HEK293T (cell line): ENCODE measurements at regions not wholly inside any gene's neighbourhood (a gene's known extent, or its start where the extent isn't known, plus 50 kb on each side); places are given as distances from the start of the nearest gene placed in this dataset.

Experiments
- CTCF ChIA-PET: fragments of 350-600 bp; formaldehyde crosslinking; extraction: SDS; loops from one replicate; lab custom pipeline; 2021; ENCODE audit warnings: antibody characterized with exemption, inconsistent platforms; lab: Yijun Ruan, JAX
- POLR2A ChIA-PET: fragments of 350-600 bp; formaldehyde crosslinking; extraction: SDS; loops from one replicate; lab custom pipeline; 2020; ENCODE audit warnings: antibody characterized with exemption, inconsistent platforms; lab: Yijun Ruan, JAX
- DNase-seq: peaks from one replicate; pipeline ENCODE4 v3.0.0; 2012; ENCODE audit warnings: mixed read lengths; ENCODE audit errors: extremely low spot score
- ARNT ChIP-seq: fragments of 450-650 bp; IDR thresholded peaks from 2 replicates; pipeline ENCODE4 v1.6.1; 2017; ENCODE audit warnings: mild to moderate bottlenecking
- BHLHE40 ChIP-seq: fragments of 450-650 bp; IDR thresholded peaks from 2 replicates; pipeline ENCODE4 v1.6.1; 2016; ENCODE audit warnings: mild to moderate bottlenecking, moderate library complexity, borderline replicate concordance
- CTBP1 ChIP-seq: fragments of 450-650 bp; IDR thresholded peaks from 2 replicates; pipeline ENCODE4 v1.6.1; 2016; ENCODE audit warnings: borderline replicate concordance
- ELF4 ChIP-seq: fragments of 450-650 bp; IDR thresholded peaks from 2 replicates; pipeline ENCODE4 v1.6.1; 2017; ENCODE audit warnings: antibody characterized with exemption
- FOXA1 ChIP-seq: fragments of 450-650 bp; IDR thresholded peaks from 2 replicates; pipeline ENCODE4 v1.6.1; 2016; ENCODE audit warnings: mild to moderate bottlenecking
- FOXK2 ChIP-seq: fragments of 450-650 bp; IDR thresholded peaks from 2 replicates; pipeline ENCODE4 v1.6.1; 2016; ENCODE audit warnings: mild to moderate bottlenecking
- FOXM1 ChIP-seq: fragments of 450-650 bp; IDR thresholded peaks from 2 replicates; pipeline ENCODE4 v1.6.1; 2017; ENCODE audit warnings: mild to moderate bottlenecking, borderline replicate concordance
- HDGF ChIP-seq: fragments of 450-650 bp; IDR thresholded peaks from 2 replicates; pipeline ENCODE4 v1.6.1; 2017; ENCODE audit warnings: antibody characterized with exemption, borderline replicate concordance
- L3MBTL2 ChIP-seq: fragments of 450-650 bp; conservative IDR thresholded peaks from 2 replicates; pipeline ENCODE4 v1.6.1; 2016; ENCODE audit warnings: mild to moderate bottlenecking
- LEF1 ChIP-seq: fragments of 450-650 bp; IDR thresholded peaks from 2 replicates; pipeline ENCODE4 v1.6.1; 2017; ENCODE audit warnings: mild to moderate bottlenecking, borderline replicate concordance
- NFRKB ChIP-seq: fragments of 450-650 bp; IDR thresholded peaks from 2 replicates; pipeline ENCODE4 v1.6.1; 2016; ENCODE audit warnings: mild to moderate bottlenecking, moderate library complexity
- SP1 ChIP-seq: fragments of 450-650 bp; IDR thresholded peaks from 2 replicates; pipeline ENCODE4 v1.6.1; 2017
- SUZ12 ChIP-seq: fragments of 450-650 bp; IDR thresholded peaks from 2 replicates; pipeline ENCODE4 v1.6.1; 2016; ENCODE audit warnings: mild to moderate bottlenecking
- TARDBP ChIP-seq: fragments of 450-650 bp; IDR thresholded peaks from 2 replicates; pipeline ENCODE4 v1.6.1; 2016
- ZNF384 ChIP-seq: fragments of 450-650 bp; IDR thresholded peaks from 2 replicates; pipeline ENCODE4 v1.6.1; 2016
- TF ChIP-seq, protein P1 (sequence below): fragments of 450-650 bp; IDR thresholded peaks from 2 replicates; pipeline ENCODE4 v1.6.1; 2016

GRCh38 chr10:90136731-90137316 lies 435.4 kb downstream of the KIF20B start:
- TF ChIP-seq SUZ12: no peak
- TF ChIP-seq ELF4: no peak
- no peak for TF ChIP-seq BHLHE40
- no peak for TF ChIP-seq SP1
- TF ChIP-seq FOXK2: no peak
- TF ChIP-seq NFRKB: no peak
- no peak for TF ChIP-seq FOXA1
- TF ChIP-seq, protein P1, sequence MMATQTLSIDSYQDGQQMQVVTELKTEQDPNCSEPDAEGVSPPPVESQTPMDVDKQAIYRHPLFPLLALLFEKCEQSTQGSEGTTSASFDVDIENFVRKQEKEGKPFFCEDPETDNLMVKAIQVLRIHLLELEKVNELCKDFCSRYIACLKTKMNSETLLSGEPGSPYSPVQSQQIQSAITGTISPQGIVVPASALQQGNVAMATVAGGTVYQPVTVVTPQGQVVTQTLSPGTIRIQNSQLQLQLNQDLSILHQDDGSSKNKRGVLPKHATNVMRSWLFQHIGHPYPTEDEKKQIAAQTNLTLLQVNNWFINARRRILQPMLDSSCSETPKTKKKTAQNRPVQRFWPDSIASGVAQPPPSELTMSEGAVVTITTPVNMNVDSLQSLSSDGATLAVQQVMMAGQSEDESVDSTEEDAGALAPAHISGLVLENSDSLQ: no peak
- no peak for TF ChIP-seq ZNF384
- TF ChIP-seq LEF1: no peak
- TF ChIP-seq HDGF: no peak
- no peak for TF ChIP-seq L3MBTL2
- no peak for TF ChIP-seq CTBP1
- no peak for TF ChIP-seq ARNT
- ChIA-PET POLR2A (no interaction called here), CTCF (no interaction called here)
- DNase-seq: no peak

DNA sequence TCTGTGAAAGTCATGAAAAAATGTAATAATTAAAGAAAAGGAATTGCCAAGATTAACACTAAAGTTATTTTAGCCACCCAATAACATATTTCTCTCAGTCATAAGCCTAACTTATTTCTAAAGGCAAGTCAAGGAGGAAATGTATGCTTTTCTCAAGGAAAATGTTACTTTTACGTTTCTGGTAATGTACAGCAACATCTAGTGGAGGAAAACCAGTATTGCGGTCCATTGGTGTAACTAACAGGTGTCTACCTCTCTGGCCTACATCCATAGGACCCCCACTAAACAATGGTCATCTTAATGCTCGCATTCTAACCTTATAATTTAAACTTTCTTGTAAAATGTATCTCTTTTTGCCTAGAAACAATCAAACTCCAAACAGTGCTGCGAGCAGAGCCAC lies 437.5 kb downstream of the KIF20B start:
- POLR2A ChIA-PET: no interaction called here
- TF ChIP-seq BHLHE40: no peak
- no peak for TF ChIP-seq L3MBTL2
- no peak for TF ChIP-seq ZNF384
- no peak for TF ChIP-seq LEF1
- TF ChIP-seq, protein P1: no peak
- no peak for TF ChIP-seq TARDBP
- no peak for TF ChIP-seq SUZ12
- TF ChIP-seq FOXM1: no peak
- no peak for TF ChIP-seq HDGF
- TF ChIP-seq FOXA1: no peak
- TF ChIP-seq ARNT: no peak
- CTCF ChIA-PET: no interaction called here
- DNase-seq: no peak

DNA sequence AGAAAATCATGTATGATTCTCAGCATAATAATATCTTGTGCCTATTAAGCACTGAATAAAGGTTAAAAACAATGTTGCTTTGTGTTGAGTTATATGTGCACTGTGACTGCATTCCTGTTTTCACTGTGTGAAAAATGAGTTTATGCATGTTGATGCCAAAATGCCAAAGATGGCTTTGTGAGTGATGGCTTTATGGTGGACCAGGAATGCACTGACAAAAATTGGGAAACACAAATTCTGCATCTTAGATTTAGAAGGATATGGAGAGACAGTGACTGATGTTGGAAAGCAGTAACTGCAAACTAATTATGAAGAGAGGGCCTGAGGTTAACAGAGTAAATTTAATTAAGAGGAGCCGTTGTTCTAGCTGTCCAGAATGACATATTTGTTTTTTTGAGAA lies 440.4 kb downstream of the KIF20B start:
- ChIA-PET POLR2A (no interaction called here), CTCF (no interaction called here)
- no peak for DNase-seq
- TF ChIP-seq TARDBP (no peak), HDGF (no peak), FOXA1 (no peak), FOXK2 (no peak), NFRKB (no peak), FOXM1 (no peak), L3MBTL2 (no peak), SUZ12 (no peak)

GRCh38 chr10:90143937-90144336 lies 442.5 kb downstream of the KIF20B start:
- CTCF ChIA-PET: interaction anchor here (0.6 kb wide), 1 partner anchor 178 kb away, joined by 3 read pairs; no protein-coding TSS in a partner anchor
- TF ChIP-seq HDGF (no peak), SP1 (no peak), LEF1 (no peak), BHLHE40 (no peak), L3MBTL2 (no peak), ARNT (no peak), TARDBP (no peak), CTBP1 (no peak), FOXK2 (no peak), FOXA1 (no peak), FOXM1 (no peak), ELF4 (no peak), NFRKB (no peak), SUZ12 (no peak), ZNF384 (no peak)
- TF ChIP-seq, protein P1: no peak

DNA sequence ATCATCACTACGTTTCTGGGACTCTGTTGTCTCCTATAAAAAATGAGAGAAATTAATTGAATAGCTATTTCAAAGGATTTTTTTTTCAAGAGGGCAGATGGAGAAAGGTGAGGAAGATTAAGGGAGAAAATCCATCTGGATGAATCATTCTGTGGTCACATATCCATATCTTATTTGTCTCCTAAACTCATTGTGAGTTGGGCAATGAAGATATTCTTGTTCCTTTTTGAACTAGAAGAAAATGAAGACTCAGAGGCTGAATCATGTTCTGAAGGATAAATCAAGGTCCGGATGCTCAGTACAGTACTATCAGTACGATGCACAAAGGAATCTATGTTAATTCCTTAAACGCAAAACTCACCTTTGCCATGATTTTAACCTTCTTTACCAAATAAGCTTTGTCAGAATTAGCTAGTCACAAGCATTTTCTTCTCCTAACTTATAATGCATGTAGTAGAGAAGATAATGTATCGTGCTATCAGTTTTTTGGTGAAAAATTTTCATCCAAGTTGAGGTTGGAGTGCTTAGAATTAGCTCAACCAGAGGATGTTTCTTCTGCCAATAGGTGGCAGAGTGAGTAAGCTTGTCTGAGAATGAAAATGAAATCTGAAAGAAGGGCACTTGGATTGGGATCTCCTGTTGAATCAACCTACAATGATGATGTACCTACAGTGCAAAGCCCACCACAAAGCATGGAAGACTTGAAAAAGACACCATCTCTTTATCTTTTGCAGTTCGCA lies 446.9 kb downstream of the KIF20B start:
- TF ChIP-seq SUZ12: no peak
- no peak for TF ChIP-seq ARNT
- TF ChIP-seq HDGF: no peak
- TF ChIP-seq SP1: no peak
- TF ChIP-seq LEF1: no peak
- TF ChIP-seq FOXA1: no peak
- TF ChIP-seq ZNF384: no peak
- TF ChIP-seq FOXM1: no peak
- TF ChIP-seq BHLHE40: no peak
- TF ChIP-seq FOXK2: no peak
- ChIA-PET POLR2A (no interaction called here), CTCF (interaction anchor here (0.6 to 1.7 kb wide), 4 partner anchors 283 to 743 kb away, joined by 3 to 7 read pairs (median 4); no protein-coding TSS in a partner anchor)
- DNase-seq: peak; percentile 10

More at GRCh38 chr10:90143937-90144336, 442.5 kb downstream of the KIF20B start:
- DNase-seq: no peak
- POLR2A ChIA-PET: no interaction called here

GRCh38 chr10:90149563-90149962 lies 448.2 kb downstream of the KIF20B start:
- DNase-seq: no peak
- ChIA-PET CTCF (no interaction called here), POLR2A (no interaction called here)
- TF ChIP-seq ZNF384: no peak
- TF ChIP-seq NFRKB: no peak
- TF ChIP-seq SUZ12: no peak
- TF ChIP-seq SP1: no peak
- TF ChIP-seq FOXM1: no peak
- no peak for TF ChIP-seq BHLHE40
- TF ChIP-seq ARNT: no peak
- TF ChIP-seq ELF4: no peak
- TF ChIP-seq LEF1: no peak
- TF ChIP-seq, protein P1: no peak
- no peak for TF ChIP-seq FOXK2
- no peak for TF ChIP-seq HDGF
- no peak for TF ChIP-seq TARDBP
- TF ChIP-seq FOXA1: no peak
- TF ChIP-seq L3MBTL2: no peak
- TF ChIP-seq CTBP1: no peak
